Subcutaneous abdominal adipose tissue (tissue), 5 donors: ENCODE measurements at regions not wholly inside any gene's neighbourhood (a gene's known extent, or its start where the extent isn't known, plus 50 kb on each side); places are given as distances from the start of the nearest gene placed in this dataset.
A peak's percentile ranks its signal among the peaks of the same experiment; 100 is the strongest.

ENCODE experiments used
- H3K27ac ChIP-seq: one replicate; pipeline ENCODE4 v1.7.0; 2013; ENCODE audit warnings: low read depth, mild to moderate bottlenecking, inconsistent platforms, low read length, moderate library complexity
- H3K27me3 ChIP-seq, 5 donors: one replicate each; pipeline ENCODE4 v1.7.0; 2013; ENCODE audit warnings: low read length in 5 of 5, inconsistent platforms in 1 of 5; ENCODE audit not compliant: control insufficient read depth in 5 of 5, insufficient read depth in 4 of 5
- H3K36me3 ChIP-seq, 5 donors: one replicate each; pipeline ENCODE4 v1.7.0; 2013; ENCODE audit warnings: low read length in 5 of 5; ENCODE audit not compliant: control insufficient read depth in 5 of 5, insufficient read depth in 5 of 5
- H3K4me1 ChIP-seq, 5 donors: one replicate each; pipeline ENCODE4 v1.7.0; 2013; ENCODE audit warnings: low read length in 5 of 5, mild to moderate bottlenecking in 3 of 5, moderate library complexity in 1 of 5; ENCODE audit not compliant: control insufficient read depth in 5 of 5, insufficient read depth in 5 of 5
- H3K4me3 ChIP-seq, 5 donors: one replicate each; pipeline ENCODE4 v1.7.0; 2013; ENCODE audit warnings: low read length in 5 of 5, low read depth in 1 of 5
- H3K9ac ChIP-seq, 5 donors: one replicate each; pipeline ENCODE4 v1.7.0; 2013; ENCODE audit warnings: low read length in 5 of 5, mild to moderate bottlenecking in 4 of 5, moderate library complexity in 3 of 5
- H3K9me3 ChIP-seq, 5 donors: one replicate each; pipeline ENCODE4 v1.7.0; 2013; ENCODE audit warnings: low read length in 5 of 5; ENCODE audit not compliant: control insufficient read depth in 5 of 5
- donor health status: healthy.
- donor health status: healthy.
- donor health status: healthy.
- donor health status: healthy.
- donor health status: healthy.

DNA sequence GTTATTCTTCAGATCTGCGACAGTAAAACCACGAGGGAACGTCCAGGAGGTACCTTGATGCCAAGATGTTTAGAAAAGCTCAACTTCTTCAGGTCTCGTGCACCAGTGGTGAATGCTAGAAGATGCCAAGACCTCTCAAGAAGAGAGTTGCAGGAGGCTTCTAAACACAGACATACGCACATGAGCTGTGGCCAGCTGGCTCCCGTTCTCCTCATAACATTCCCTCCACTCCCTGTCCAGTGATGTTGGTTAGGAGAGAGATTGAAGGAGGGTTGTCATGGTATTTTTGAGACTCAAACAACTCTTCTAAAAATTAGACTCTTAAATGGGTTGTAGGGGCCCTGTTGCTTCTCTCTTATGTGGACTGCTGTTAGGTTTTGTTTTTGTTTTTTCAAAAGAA lies 184.3 kb downstream of the QDPR start:
- H3K4me3 ChIP-seq = no peak overlapping the region
- no peak overlapping the region for H3K27ac ChIP-seq
- H3K4me1 ChIP-seq = peaks cover 0 to 29% (median 10%) of the 10 kb centered on the region in 5 donors
- H3K9me3 ChIP-seq = no peaks in the 10 kb centered on the region
- H3K27me3 ChIP-seq = no peaks in the 10 kb centered on the region
- H3K9ac ChIP-seq = no peak overlapping the region
- H3K36me3 ChIP-seq = no peaks in the 10 kb centered on the region

DNA sequence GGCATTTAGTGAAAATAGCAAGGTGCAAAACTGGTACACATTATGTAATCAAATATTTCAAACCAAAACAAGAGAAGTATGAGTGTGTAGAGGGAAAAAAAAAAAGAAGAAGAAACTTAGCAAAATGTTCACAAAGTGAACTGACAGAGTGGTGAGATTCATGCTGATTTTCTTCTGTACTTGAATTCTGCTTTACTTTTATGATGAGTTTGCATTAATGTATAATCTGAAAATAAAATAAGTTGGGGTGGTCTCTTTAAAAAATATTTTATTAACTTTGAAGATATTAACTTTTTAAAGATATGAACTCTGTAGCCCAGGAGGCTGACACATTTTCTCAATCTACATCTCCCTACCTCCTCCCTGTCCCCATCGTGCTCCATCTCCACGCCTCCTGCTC lies 185.1 kb downstream of the QDPR start:
- Histone ChIP-seq H3K27ac (no peak overlapping the region), H3K9me3 (no peaks in the 10 kb centered on the region), H3K4me3 (no peak overlapping the region), H3K9ac (no peak overlapping the region), H3K4me1 (peaks cover 0 to 29% (median 10%) of the 10 kb centered on the region in 5 donors), H3K36me3 (no peaks in the 10 kb centered on the region), H3K27me3 (no peaks in the 10 kb centered on the region)

DNA sequence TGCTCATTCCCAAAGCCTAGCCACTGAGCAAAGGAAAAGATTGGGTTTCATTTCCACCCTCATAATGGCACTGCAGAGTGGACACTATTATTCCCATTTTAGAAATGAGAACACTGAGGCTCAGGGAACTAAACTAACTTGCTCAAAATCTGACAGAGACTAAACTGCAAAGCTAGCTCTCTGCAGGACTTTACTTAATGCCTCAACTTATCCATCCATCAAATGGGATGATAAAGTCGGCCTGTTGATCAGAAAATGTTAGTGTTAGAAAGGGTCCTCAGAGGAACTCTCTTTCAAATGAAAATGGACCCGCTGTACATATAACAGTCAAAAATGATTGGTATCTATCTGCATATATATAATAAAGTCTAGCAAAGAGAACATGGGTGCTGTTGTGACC lies 186.8 kb downstream of the QDPR start:
- no peaks in the 10 kb centered on the region for H3K9me3 ChIP-seq
- H3K9ac ChIP-seq = no peak overlapping the region
- no peaks in the 10 kb centered on the region for H3K36me3 ChIP-seq
- H3K27ac ChIP-seq = no peak overlapping the region
- H3K4me3 ChIP-seq = no peak overlapping the region
- H3K27me3 ChIP-seq = no peaks in the 10 kb centered on the region
- H3K4me1 ChIP-seq = peaks cover 0 to 29% (median 10%) of the 10 kb centered on the region in 5 donors

DNA sequence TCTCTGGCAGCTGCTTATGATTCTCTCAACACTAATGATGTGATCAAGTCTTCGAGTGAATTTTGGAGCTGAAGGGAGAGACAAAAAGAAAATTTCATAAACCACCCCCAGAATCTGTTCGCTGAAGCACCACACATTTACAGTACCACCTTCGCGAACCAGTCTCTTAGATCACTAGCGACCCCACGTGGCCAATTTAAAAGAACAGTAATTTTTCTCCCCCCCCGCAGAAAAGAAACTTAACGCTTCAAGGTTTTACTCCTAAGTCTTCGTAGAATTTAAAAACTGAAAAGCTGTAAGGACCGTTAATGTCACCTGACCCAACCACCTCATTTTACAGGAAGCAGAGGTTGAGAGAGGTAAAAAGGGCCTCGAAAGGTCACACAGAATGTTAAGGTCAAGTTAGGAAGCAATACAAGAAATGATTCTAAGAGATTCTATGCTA lies 187.5 kb downstream of the QDPR start:
- H3K36me3 ChIP-seq = no peaks in the 10 kb centered on the region
- H3K27ac ChIP-seq = no peak overlapping the region
- no peaks in the 10 kb centered on the region for H3K9me3 ChIP-seq
- H3K4me3 ChIP-seq = peak overlapping the region in 3 of 5 donors; percentile 23 to 48 (median 47)
- H3K27me3 ChIP-seq = no peaks in the 10 kb centered on the region
- peaks cover 0 to 29% (median 10%) of the 10 kb centered on the region in 5 donors for H3K4me1 ChIP-seq
- H3K9ac ChIP-seq = peak overlapping the region in 1 of 5 donors; percentile 10

DNA sequence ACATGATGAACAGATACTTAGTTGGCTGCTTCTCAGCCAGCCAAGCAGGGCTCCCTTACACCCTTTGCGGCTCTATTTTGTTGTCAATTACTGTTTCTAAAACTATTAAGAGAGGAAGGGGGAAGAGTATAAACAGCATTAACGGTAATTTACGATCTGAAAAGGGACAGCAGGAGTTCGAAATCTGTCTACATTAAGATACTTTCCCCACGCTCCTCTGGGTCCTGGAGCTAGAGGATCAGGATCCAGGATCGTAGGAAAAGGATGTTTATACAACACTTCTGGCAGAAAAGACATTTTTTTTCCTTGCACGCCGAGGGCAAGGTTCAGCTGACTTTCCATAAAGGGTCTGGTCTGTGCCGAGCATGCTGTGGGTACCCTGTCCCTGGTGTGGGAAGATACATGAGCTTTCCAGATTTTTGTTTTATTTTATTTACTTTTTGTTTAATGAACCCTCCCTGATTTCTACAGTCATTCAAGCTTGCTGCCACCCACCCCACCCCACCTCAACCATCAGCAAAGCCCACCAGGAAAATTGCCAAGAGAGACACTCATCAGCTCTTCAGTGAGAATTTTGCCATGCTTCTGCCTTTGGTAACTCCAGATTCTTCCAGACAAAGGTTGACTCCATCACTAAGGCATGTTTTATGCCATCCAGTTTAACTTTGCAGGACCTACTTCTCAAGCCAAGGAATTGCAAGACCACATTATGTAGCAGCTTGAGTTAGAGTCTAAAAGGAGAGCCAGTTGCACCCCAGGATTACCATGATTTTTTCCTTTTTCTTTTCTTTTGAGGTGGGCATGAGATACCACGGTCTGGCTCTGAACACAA lies 188.1 kb downstream of the QDPR start:
- Histone ChIP-seq H3K4me1 (peaks cover 0 to 27% (median 10%) of the 10 kb centered on the region in 5 donors), H3K36me3 (no peaks in the 10 kb centered on the region), H3K27me3 (no peaks in the 10 kb centered on the region), H3K4me3 (peak overlapping the region in 3 of 5 donors; percentile 29 to 48 (median 47)), H3K9me3 (no peaks in the 10 kb centered on the region), H3K9ac (peak overlapping the region in 2 of 5 donors; percentile 10 to 29), H3K27ac (no peak overlapping the region)

DNA sequence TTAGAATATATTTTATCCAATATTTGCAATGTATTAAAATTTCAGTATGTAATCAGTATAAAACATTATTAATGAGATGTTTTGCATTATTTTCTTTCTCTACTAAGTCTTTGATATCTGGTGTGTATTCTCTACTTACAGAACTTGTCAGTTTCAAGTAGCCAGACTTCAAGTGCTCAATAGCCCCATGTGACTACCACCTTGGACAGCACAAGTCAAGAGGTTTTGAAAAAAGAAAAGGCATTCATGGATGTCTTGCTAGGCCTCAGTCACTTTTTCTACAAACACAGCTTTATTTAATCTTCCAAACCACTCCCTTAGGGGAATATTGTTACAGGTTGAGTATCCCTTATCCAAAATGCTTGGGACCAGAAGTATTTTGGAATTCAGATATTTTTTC lies 189.4 kb downstream of the QDPR start:
- Histone ChIP-seq H3K36me3 (no peaks in the 10 kb centered on the region), H3K9me3 (no peaks in the 10 kb centered on the region), H3K27me3 (no peaks in the 10 kb centered on the region), H3K27ac (no peak overlapping the region), H3K9ac (no peak overlapping the region), H3K4me3 (no peak overlapping the region), H3K4me1 (peaks cover 0 to 16% (median 10%) of the 10 kb centered on the region in 5 donors)

DNA sequence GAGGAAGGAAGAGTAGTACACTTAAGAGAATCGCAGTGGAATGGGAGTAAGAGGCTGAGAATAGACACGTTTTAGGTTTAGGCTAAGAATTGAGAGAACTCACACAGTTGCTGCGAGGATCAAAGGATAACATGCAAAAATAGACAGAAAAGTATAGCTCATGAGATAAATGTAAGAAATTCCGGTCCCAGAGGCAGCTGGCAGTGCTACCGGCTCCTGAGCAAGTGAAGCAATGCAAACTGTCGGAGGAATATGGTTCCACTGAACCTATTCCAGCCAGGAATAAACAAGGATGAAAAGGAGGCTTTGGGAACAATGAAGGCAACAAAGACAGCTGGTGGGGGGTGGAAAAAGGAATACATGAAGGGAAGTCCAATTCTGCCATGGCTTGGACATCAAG lies 191.8 kb downstream of the QDPR start:
- Histone ChIP-seq H3K4me3 (no peak overlapping the region), H3K9ac (no peak overlapping the region), H3K9me3 (no peaks in the 10 kb centered on the region), H3K27me3 (no peaks in the 10 kb centered on the region), H3K36me3 (no peaks in the 10 kb centered on the region), H3K27ac (no peak overlapping the region), H3K4me1 (peaks cover 0 to 16% (median 10%) of the 10 kb centered on the region in 5 donors)

DNA sequence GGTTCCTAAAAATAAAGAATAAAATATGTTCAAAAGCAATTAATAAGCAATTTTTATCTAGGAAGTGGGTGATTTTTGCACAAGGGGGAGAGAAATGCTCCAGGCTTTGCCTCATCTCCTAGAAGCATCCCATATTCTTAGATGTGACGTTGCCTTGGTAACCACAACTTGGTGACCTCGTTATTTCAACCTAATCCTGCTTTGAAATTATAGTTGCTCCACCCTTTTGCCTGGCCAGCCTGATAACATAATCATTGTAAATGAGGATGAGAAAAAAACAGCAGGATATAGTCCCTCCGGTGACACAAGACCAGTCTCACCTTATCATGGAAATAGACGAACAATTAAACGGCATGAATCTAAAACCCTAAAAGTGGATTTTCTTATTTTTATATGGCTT lies 194.4 kb downstream of the QDPR start:
- Histone ChIP-seq H3K36me3 (no peaks in the 10 kb centered on the region), H3K27me3 (no peaks in the 10 kb centered on the region), H3K9ac (no peak overlapping the region)

DNA sequence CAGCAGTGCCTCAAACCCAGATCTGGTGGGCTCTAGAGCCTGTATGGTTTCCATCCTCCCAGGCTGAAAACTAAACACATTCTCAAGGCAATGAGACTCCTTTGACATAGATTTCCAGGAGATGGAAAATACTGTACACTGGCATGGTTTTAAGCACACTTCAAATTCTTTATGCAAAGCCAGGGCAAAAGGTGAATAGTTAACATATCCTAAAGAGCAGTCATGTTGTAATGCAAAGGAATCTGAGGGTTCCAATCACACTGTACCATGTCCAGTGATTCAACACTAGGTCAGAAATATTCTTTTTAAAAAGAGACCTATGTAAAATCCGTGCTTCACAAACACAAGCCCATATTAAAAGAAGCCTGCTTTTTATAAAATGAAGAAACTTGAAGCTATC lies 195.3 kb downstream of the QDPR start:
- Histone ChIP-seq H3K4me3 (no peak overlapping the region), H3K27me3 (no peaks in the 10 kb centered on the region), H3K9ac (no peak overlapping the region), H3K36me3 (no peaks in the 10 kb centered on the region), H3K27ac (no peak overlapping the region), H3K4me1 (no peaks in the 10 kb centered on the region), H3K9me3 (no peaks in the 10 kb centered on the region)

More for the DNA sequence above, 194.4 kb downstream of the QDPR start:
- H3K4me3 ChIP-seq = no peak overlapping the region
- no peaks in the 10 kb centered on the region for H3K9me3 ChIP-seq
- H3K27ac ChIP-seq = no peak overlapping the region
- H3K4me1 ChIP-seq = no peaks in the 10 kb centered on the region

DNA sequence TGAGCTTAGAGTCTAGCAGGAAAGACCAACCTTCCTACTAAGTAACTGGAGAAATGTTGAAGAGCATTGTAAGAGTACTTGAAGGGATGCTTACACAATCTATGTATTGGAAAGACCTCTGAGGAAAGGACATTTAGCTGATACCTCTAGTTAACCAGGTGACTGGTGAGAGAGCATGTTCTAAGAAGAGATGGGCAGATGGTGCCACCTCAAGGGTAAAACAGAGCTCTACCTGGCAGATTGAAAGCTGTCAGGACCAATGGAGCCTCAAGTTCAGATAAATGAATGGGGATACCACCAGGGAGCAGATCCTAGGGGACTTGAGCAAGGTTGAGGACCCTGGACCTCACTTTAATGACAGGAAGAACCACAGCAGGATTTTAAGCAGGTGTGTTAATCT lies 196.4 kb downstream of the QDPR start:
- Histone ChIP-seq H3K4me1 (no peaks in the 10 kb centered on the region), H3K9ac (no peak overlapping the region), H3K36me3 (no peaks in the 10 kb centered on the region), H3K27ac (no peak overlapping the region), H3K27me3 (no peaks in the 10 kb centered on the region), H3K9me3 (no peaks in the 10 kb centered on the region), H3K4me3 (no peak overlapping the region)
